Right lobe of liver (tissue), 6 donors: ENCODE measurements at regions not wholly inside any gene's neighbourhood (a gene's known extent, or its start where the extent isn't known, plus 50 kb on each side); places are given as distances from the start of the nearest gene placed in this dataset.
A peak's percentile ranks its signal among the peaks of the same experiment; 100 is the strongest.

Experiments used
- ATAC-seq, 4 donors: fragments of 200-7000 bp; cut with Tn5 transposase; one replicate each; pipeline ENCODE4 v1.9.1; 2020; ENCODE audit warnings: mild to moderate bottlenecking in 4 of 4, moderate library complexity in 4 of 4
- DNase-seq, 3 donors: peaks; one replicate each; pipeline ENCODE4 v3.0.0-alpha.2; 2020
- H3K27ac ChIP-seq, 3 donors: fragments of 200-600 bp; one replicate each; pipeline ENCODE4 v1.8.0; 2022
- H3K27me3 ChIP-seq, 2 donors: fragments of 200-600 bp; one replicate each; pipeline ENCODE4 v1.8.0; 2022
- H3K36me3 ChIP-seq, 4 donors: fragments of 200-600 bp; sonication (generic) in 1 of 4; one replicate each; pipeline versions ENCODE4 v1.5.1 to v1.8.0; 2017 to 2022; ENCODE audit warnings: control low read depth in 1 of 4
- H3K4me1 ChIP-seq, 4 donors: fragments of 200-600 bp; sonication (generic) in 1 of 4; one replicate each; pipeline versions ENCODE4 v1.5.1 to v1.8.0; 2017 to 2022; ENCODE audit warnings: control low read depth in 1 of 4
- H3K4me3 ChIP-seq, 3 donors: fragments of 200-600 bp; one replicate each; pipeline ENCODE4 v1.8.0; 2022
- H3K9me3 ChIP-seq, 4 donors: fragments of 200-600 bp; sonication (generic) in 1 of 4; one replicate each; pipeline versions ENCODE4 v1.5.1 to v1.8.0; 2017 to 2022; ENCODE audit warnings: control low read depth in 1 of 4
- CTCF ChIP-seq, 4 donors: fragments of 200-600 bp in 3 of 4; fragments of 450-650 bp in 1 of 4; IDR thresholded peaks; one replicate each; pipeline versions ENCODE4 v1.5.1 to v1.8.0; 2016 to 2022; ENCODE audit warnings: antibody characterized with exemption in 4 of 4, mild to moderate bottlenecking in 2 of 4
- POLR2A ChIP-seq: fragments of 450-650 bp; IDR thresholded peaks from one replicate; pipeline ENCODE4 v1.6.1; 2017; ENCODE audit warnings: antibody characterized with exemption, mild to moderate bottlenecking
- WGBS: methylation state at CpG from one replicate; pipeline ENCODE4 v1.1.6; 2018; ENCODE audit warnings: low coverage, low lambda C conversion rate; ENCODE audit not compliant: insufficient coverage; ENCODE audit errors: missing lambda C conversion rate; 5-methylcytosine and 5-hydroxymethylcytosine counted together
- intact Hi-C, 2 donors: fragments of 100-400 bp; cut with DNase I; formaldehyde crosslinking; loops; one replicate each; pipeline versions ENCODE4 v1.11.2 to v1.14.1; 2022
- donor health status: DM: no; HTN: yes; CAD: no.
- donor health status: DM: no; HTN: no; CAD: no.
- donor health status: DM: no; HTN: no; CAD: no.
- donor health status: DM: no; HTN: yes; CAD: no.
- donor health status: DM: no; HTN: yes; CAD: no.

GRCh38 chr13:33376212-33376611, 90.7 kb upstream of the STARD13 start:
- no peaks in the 10 kb centered on the region for H3K4me1 ChIP-seq
- H3K27me3 ChIP-seq: no peaks in the 10 kb centered on the region
- no peak for TF ChIP-seq POLR2A
- no peak for TF ChIP-seq CTCF (IDR thresholded peaks at IDR 0.05)
- H3K36me3 ChIP-seq: no peaks in the 10 kb centered on the region
- H3K9me3 ChIP-seq: no peaks in the 10 kb centered on the region
- no peak for ATAC-seq
- intact Hi-C loops: no loop called here
- H3K27ac ChIP-seq: no peak overlapping the region
- no peak for DNase-seq
- H3K4me3 ChIP-seq: no peak overlapping the region
- WGBS: 100% methylated on average over 1 of the region's 1 CpG

- no peak for DNase-seq
- 71% methylated on average over 4 of the region's 4 CpGs for WGBS
- no peaks in the 10 kb centered on the region for H3K4me1 ChIP-seq
- no peaks in the 10 kb centered on the region for H3K27me3 ChIP-seq
- no peak overlapping the region for H3K4me3 ChIP-seq
- H3K9me3 ChIP-seq: no peaks in the 10 kb centered on the region
- no peak for ATAC-seq
- no peak for TF ChIP-seq POLR2A
- TF ChIP-seq CTCF (IDR thresholded peaks at IDR 0.05): no peak
- no peaks in the 10 kb centered on the region for H3K36me3 ChIP-seq
- intact Hi-C loops: no loop called here
- no peak overlapping the region for H3K27ac ChIP-seq
These were observed 91.9 kb upstream of the STARD13 start for GRCh38 chr13:33377411-33377810.

- DNase-seq (no peak), ATAC-seq (peak in 2 of 4 donors; percentile 13 to 49)
- Histone ChIP-seq H3K27ac (no peak overlapping the region), H3K27me3 (no peaks in the 10 kb centered on the region), H3K4me1 (no peaks in the 10 kb centered on the region), H3K4me3 (no peak overlapping the region), H3K9me3 (no peaks in the 10 kb centered on the region), H3K36me3 (no peaks in the 10 kb centered on the region)
- intact Hi-C loops: no loop called here
- TF ChIP-seq POLR2A: no peak
- no peak for TF ChIP-seq CTCF (IDR thresholded peaks at IDR 0.05)
These were observed 92.3 kb upstream of the STARD13 start for GRCh38 chr13:33377825-33378224.

- Histone ChIP-seq H3K4me3 (no peak overlapping the region), H3K36me3 (no peaks in the 10 kb centered on the region), H3K27ac (no peak overlapping the region), H3K9me3 (no peaks in the 10 kb centered on the region), H3K4me1 (no peaks in the 10 kb centered on the region), H3K27me3 (no peaks in the 10 kb centered on the region)
- intact Hi-C loops: no loop called here
- ATAC-seq (peak in 1 of 4 donors; percentile 28), DNase-seq (no peak)
- no peak for TF ChIP-seq CTCF (IDR thresholded peaks at IDR 0.05)
- TF ChIP-seq POLR2A: no peak
These were observed 94.1 kb upstream of the STARD13 start for GRCh38 chr13:33379608-33380007.

- H3K27me3 ChIP-seq: no peaks in the 10 kb centered on the region
- no peak for DNase-seq
- no peaks in the 10 kb centered on the region for H3K4me1 ChIP-seq
- no peaks in the 10 kb centered on the region for H3K36me3 ChIP-seq
- no peak overlapping the region for H3K4me3 ChIP-seq
- TF ChIP-seq CTCF (IDR thresholded peaks at IDR 0.05): no peak
- TF ChIP-seq POLR2A: no peak
- 84% methylated on average over 3 of the region's 3 CpGs for WGBS
- no peak for ATAC-seq
- intact Hi-C loops: no loop called here
- H3K27ac ChIP-seq: no peak overlapping the region
- no peaks in the 10 kb centered on the region for H3K9me3 ChIP-seq
These were observed 95.0 kb upstream of the STARD13 start for GRCh38 chr13:33380487-33381079.
